ENCODE measurements at regions not wholly inside any gene's neighbourhood (a gene's known extent, or its start where the extent isn't known, plus 50 kb on each side); places are given as distances from the start of the nearest gene placed in this dataset.
"Not testable (repeated sequence)": the region's sequence is repeated elsewhere in the genome, so short reads cannot be mapped to it uniquely, and the experiment has no call there.

DNA sequence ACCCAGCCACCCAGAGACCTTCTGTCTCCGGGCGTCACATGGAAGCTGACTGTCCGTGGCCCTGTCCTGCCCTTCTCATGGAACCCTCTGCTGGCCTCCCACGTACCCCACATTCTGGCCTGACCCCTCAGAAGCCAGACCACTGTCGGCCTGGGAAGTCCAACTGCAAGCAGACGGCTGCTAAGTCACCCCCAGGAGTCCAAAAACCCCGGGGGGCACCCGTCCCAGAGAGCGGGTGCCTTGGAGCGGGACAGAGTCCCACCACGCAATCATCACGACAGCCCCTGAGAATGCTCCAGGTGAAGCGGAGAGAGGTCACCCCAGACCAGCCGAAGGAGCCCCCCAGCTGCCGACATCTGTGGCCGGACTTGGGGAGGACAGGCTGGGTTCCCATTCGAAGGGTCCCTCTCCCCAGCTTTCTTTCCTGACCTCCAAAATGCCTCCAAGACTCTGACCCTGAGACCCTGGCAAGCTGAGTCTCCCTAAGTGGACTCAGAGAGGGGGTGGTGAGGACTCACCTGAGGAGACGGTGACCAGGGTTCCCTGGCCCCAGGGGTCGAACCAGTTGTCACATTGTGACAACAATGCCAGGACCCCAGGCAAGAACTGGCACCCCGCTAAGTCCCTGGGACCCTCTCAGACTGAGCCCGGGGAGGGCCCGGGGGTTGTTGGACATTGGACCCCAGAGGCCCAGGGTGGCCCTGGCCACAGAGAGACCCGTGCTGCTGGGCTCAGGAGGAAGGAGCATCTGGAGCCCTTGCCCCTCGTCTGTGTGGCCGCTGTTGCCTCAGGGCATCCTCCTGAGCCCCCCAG, 337.1 kb downstream of the TMEM121 start:
- DNase-seq: no peak

DNA sequence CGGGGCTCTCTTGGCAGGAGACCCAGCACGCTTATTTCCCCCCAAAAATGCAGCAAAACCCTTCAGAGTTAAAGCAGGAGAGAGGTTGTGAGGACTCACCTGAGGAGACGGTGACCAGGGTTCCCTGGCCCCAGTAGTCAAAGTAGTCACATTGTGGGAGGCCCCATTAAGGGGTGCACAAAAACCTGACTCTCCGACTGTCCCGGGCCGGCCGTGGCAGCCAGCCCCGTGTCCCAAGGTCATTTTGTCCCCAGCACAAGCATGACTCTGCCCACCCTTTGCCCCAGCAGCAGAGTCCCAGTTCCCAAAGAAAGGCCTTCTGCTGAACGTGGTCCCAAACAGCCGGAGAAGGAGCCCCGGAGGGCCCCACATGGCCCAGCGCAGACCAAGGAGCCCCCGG, 337.7 kb downstream of the TMEM121 start:
- no peak for DNase-seq

DNA sequence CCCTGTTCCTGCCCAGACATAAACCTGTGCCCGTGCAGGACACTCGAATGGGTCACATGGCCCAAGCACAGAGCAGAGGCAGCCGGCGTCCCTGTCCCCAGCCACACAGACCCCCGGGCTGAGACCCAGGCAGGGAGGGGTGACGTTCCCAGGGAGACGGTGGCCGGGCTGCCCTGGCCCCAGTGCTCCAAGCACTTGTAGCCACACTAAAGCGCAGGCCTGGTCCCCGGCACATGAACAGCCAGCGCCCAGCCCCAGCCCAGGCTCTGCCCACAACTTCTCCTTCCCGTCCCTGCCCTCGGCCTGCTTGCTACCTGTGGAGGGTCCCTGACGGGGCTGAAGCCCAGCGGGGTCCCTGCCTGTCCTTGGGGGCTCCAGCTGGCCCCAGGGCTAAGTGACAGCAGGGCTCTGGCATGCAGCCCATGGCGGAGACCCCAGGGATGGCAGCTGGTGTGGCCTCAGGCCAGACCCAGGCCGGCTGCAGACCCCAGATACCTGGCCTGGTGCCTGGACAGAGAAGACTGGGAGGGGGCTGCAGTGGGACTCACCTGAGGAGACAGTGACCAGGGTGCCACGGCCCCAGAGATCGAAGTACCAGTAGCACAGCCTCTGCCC, 338.4 kb downstream of the TMEM121 start:
- no peak for DNase-seq

DNA sequence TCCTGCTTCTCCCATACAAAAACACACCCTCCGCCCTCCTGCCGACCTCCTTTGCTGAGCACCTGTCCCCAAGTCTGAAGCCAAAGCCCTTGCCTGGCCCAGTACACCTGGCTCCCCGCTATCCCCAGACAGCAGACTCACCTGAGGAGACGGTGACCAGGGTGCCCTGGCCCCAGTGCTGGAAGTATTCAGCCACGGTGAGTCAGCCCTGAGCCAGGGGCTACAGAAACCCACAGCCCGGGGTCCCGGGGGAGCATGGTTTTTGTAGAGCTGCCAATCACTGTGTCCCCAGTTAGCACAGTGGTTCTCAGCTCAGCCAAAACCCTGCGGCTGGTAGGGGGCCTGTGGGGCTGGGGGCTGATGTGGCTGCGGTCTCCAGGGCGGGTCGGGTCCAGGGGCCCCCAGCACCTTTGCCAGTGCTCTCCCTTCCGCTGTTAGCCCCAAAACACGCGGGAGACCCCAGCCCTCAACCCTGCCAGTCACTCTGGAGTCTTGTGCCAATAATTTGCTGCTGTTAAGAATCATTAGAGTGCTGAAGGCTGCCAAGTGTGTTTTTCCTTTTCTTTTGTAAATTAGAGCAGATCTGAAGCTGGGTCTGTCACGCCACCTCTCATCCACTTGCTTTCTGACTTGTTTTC, 339.0 kb downstream of the TMEM121 start:
- no peak for DNase-seq

DNA sequence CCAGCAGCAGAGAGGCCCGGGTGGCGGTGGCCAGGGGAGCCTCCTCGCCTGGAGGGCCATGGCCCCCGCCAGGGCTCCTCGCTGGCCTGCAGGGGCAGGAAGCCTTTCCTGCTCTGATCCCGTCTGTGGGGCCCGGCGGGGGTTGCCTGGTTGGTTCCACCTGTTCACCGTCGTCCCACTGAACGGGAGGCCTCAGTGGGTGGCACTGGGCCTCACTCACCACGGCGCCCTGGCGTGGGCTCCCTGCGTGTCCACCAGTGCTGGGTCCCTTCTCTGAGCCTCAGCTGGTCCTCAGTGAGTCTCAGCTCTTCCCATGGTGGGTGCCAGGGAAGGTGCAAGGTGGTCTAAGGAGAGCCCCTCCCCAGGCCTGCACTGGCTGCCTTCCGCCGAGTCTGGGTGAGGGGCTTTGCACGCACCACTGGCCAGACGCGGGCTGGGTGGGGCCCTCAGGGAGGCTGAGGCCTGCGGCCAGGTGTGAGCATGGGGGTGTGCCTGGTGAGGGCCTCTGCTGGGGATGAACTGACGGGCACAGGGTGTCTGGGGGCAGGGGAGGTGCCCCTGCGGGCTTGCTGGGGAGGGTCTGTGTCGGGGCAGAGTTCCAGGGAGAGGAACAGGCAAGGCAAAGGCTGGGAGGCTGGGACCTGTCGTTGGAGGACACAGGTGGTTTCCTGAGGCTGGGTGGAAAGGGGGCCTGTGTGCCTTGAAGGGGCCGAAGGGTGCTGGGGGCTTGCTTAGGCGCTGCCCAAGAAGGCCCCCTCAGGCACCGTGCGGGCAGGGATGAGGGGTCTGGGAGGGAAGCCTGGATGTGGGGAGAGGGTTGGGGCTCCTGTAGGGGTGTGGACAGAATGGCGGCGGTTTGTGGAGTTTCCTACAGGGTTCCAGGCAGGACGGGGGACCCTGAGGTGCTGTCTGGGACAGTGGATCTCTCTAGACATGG, 339.8 kb downstream of the TMEM121 start:
- no peak for DNase-seq

DNA sequence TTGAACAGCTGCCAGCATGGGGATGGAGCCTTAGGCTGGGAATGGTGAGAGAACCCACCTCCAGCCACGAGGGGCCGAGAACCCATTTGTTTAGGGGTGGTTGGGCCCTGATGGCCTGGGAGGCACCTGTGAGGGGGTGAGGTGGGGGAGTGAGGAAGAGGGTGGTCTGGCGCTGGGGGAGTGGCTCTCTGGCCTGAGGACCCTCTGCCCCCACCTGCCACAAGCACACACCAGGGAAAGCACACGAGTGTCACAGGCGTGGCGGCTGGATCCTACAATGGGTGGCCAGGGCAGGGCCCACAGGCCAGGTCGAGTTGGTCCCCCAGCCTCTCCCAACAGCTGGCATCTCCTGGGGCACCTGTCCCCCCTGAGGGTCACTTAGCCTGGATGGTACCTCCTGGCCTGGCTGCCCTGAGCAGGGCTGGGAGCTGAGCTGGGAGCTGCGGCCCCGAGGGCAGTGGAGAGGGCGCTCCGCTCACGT, 340.5 kb downstream of the TMEM121 start:
- no peak for DNase-seq

DNA sequence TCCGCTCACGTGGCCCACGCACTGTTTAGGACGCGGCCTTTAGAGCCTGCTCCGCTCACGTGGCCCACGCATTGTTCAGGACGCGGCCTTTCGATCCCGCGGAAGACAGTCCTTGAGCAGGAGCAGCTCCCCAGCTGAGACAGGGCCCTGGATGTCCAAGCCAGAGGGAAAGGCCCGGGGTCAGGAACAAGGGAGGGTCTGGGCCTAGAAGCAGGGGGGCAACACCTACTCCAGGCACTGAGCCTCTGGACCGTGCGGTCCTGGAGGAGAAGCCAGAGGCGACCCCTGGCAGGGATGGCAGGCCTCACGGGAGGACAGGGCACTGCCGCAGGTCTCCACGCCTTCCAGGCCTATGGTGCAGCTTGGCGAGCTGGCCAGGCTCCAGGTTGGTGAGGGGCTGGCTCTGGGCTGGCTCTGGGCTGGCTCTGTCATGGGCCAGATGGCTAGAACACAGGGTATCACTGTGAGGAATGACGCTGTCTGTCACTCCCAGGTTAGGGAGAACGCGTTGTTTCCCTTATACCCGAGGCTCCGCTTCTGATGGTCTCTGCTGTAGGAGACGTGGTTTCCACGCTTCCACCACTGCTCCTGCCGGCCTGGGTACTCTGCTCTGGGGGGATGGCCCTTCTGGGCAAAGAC, 341.7 kb downstream of the TMEM121 start:
- no peak for DNase-seq

DNA sequence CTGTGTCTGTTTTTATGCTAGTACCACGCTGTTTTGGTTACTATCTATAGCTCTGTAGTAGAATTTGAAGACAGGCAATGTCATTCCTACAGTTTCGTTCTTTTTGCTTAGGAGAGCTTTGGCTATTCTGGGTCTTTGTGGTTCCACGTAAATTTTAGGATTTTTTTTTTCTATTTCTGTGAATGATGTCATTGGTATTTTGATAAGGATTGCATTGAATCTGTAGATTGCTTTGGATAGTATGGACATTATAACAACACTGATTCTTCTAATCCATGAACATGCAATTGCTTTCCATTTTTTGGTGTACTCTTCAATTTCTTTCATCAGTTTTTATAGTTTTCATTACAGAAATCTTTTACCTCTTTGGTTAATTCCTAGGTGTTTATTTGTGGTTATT, 345.2 kb downstream of the TMEM121 start:
- no peak for DNase-seq

DNA sequence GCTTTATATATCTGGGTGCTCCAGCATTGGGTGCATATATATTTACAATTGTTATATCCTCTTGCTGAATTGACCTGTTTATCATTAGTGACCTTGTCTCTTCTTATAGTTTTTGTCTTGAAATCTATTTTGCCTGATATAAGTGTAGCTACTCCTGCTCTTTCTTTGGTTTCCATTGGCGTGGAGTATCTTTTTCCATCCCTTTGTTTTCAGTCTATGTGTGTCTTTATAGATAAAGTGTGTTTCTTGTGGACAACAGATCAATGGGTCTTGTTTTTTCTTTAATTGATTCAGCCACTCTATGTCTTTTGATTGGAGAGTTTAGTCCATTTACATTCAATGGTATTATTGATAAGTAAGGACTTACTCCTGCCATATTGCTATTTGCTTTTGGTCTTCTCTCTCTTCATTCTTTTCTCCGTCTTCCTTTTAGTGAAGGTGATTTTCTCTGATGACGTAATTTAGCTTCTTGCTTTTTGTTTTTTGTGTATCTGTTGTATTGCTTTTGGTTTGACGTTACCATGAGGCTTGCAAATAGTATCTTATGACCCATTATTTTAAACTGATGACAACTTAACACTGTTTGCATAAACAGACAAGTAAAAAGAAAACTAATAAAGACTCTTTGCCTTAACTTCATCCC, 347.6 kb downstream of the TMEM121 start:
- no peak for DNase-seq

DNA sequence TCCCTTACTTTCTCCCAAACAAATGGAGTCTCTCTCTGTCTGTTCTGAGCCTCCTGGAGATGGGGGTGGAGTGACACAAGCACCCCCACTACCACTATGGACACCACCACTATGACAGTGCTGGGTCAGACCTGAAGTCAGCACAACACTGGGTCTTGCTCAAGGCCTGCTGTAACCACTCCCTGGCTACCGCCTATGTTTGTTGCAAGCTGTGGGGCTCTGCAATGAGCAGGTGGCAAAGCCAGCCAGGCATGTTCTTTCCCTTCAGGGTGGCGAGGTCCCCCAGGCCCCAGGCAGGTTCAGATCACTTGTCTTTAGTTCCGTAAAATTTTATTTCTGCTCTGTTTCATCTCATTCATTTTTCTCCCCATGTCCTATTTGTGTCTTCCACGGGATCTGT, 349.8 kb downstream of the TMEM121 start:
- DNase-seq: no peak

DNA sequence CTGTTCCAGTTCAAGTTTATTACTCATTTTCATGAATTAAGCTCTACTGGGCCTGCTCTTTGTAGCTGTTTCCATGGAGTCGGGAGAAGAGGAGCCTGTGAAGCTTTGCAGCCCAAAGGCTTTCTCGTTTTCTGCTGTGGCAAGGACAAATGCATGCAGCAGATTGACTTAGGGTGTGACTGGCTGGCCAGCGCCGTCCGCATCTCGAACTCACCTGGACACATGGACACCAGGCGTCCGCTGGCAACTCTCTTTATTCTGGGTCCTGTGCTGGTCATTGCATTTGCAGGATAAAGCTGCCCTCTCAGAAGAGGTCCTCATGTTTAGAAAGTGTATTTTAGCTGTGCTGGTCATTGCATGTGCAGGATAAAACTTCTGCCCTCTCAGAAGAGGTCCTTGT, 350.4 kb downstream of the TMEM121 start:
- DNase-seq: no peak

DNA sequence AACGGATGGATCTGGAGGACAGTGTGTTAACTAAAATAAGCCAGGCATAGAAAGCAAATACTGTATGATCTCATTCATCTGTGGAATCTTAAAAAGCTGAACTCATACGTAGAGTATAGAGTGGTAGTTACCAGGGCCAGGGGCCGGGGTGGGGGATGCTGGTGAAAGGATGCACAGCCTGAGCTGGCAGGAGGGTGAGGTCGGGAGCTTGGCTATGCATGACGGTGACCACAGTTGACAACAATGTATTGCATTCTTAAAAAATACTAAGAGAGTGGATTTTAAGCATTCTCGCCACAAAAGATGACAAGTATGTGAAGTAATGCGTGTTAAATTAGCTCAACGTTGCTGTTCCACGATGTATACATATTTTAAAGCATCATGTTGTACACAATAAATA, 351.3 kb downstream of the TMEM121 start:
- no peak for DNase-seq

DNA sequence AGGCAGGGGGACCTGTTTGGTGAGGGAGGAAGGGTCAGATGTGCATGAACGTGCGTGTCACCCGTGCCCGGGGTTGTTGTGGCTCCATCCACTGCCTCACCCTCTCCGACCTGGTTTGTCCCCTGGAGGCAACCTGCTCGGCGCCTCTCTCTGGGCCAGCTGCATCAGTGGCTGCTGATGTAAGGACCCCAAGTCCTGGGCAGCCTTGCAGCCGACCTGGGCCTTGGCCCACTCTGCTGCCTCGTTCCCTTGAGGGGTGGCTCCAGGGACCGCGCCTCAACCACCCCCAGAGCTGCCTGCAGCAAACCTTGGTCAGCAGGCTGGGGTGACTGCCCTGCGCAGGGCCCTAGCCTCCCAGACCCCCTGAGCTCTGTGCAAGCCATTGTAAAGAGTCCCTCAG, 351.7 kb downstream of the TMEM121 start:
- no peak for DNase-seq

DNA sequence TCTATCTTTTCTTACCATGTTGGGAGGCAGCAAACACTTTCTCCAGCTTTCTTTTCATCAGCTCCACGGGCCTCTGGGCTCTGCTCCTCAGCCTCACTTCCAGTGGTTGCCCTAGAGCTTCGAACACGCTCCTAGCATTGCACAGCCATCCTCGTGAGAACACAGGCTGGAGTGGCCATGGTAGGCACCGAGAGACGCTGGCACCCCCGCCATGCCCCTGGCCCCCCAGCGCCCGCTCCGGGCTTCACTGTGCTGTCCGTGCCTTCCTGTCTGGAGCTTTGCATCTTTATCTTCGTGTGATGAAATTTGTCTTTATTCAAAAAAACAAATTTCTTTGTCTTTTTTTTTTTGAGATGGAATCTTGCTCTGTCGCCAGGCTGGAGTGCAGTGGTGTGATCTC, 352.2 kb downstream of the TMEM121 start:
- no peak for DNase-seq

DNA sequence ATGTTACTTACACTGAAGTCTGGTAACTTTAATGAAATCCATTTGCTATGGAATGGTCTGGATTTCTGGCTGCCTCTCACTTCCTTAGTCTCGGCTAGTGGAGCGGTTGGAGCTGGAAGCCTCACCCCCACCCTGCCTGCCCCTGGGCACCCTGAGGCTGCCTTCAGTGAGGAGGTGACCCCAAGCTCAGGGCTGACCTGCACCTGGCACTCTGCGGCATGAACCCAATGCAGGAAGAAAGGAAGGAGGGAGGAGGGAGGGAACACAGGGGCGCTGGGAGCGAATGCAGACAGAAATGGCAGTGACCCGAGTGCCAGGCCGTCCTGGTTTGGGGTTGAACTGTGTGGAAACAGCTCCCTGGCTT, 353.1 kb downstream of the TMEM121 start:
- no peak for DNase-seq

DNA sequence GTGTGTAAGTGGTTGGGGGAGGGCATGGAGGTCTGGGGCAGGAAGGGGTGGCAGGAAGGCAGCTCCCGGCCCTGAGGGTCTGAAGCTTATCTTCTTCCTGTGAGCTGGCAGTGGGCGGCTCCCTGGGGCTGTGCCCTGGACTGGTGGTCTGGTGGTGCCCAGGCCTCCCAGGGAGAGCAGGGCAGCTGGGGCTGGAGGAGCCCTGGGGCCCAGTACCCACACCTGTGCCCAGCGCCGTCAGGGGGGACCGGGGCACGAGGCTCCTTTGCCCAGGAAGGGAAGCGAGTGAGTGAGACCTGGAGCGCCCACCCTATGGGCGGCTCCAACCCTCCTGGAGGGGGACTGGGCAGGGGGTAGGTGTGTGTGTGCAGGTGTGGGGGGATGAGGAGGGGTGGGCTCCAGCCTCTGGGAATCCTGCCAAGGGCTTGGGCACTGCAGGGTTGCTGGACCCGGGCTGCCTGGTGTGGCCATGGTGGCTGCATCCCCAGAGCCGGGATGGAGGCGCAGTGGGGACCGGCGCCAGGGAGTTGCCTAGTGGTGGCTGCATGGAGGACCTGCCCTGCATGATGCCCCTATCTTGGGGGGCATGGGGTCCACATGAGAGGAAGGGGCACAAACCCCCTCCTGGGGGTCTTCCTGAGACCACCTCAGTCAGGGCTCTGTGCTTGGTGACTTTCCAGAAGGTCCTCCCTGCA, 353.6 kb downstream of the TMEM121 start:
- DNase-seq: no peak

DNA sequence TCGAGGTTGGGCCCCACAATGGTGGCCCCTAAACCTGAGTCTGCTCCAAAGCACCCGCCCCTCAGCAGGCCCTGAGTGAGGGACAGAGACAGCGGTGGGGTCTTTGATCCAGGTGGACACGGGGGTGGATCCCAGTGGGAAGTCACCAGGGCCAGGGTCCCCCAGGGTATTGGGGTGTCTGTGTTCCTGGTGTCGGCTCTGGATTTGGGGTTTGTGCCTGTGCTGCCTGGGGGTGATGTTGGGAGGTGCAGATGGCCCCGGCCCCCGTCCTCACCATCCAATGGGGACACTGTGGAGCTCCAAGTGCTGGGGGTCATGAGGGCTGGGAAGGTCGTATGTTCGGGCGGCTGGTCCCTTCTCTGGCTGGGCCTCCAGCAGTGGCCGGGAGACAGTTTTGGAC, 354.2 kb downstream of the TMEM121 start:
- DNase-seq: no peak

DNA sequence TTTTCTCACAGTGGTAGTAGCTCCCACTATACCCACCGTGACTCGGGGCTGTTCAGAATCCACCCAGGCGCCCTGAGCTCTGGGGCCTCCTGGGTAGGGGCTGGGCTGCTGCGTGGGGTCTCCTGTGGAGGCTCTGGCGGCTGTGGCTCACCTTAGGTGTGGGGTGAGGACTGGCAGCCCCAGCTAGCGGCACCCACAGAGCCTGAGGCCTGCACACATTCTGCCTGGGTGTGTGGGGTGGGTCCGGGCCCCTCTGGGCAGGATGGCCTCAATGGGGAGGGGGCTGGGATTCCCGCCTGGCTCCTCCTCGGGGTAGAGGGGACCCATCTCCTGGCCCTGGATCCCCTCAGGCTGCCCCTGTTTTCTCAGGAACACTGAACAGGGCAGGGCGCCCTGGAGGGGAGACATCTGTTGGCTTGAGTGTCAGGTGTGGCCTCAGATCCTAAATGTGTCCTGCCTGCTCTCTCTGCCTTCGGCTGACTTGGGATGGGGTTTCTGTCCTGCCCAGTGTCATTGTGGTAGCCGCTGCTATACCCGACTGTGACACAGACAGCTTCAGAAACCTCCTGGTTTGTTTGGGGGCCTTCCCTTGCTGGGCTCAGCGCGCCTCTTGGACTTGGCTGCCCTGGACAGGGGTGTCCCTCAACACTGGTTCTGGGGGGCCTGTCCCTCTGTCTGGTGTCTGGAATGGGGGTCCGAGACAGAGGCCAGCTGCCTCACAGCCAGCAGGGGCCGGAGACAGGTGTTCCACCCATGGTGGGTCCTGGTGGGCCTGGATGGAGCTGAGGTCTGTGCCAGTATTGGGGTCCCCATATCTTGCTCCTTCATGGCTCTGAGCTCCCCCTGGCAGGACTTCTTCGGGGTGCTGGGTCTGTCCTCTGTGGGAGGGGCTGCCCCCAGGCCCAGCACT, 354.9 kb downstream of the TMEM121 start:
- DNase-seq: no peak

DNA sequence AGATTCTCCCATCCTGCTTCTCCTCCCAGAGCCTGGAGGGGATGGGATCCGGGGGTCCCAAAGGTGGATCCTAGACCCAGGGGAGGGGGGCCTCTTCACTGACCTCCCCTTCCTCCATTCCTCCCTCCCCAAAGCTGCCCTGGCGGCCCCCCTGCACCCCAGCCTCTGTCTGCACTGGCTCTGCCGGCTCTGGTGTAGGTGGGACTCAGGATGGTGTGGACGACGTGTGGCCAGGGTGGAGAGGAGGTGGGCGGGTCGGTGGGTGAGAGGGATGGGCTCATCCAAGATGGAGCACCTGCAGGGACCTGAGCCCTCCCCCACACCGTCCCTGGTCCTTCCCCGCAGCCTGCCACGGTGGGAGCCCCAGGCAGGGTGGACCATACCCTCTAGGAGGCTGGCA, 355.6 kb downstream of the TMEM121 start:
- DNase-seq: not testable (repeated sequence)

DNA sequence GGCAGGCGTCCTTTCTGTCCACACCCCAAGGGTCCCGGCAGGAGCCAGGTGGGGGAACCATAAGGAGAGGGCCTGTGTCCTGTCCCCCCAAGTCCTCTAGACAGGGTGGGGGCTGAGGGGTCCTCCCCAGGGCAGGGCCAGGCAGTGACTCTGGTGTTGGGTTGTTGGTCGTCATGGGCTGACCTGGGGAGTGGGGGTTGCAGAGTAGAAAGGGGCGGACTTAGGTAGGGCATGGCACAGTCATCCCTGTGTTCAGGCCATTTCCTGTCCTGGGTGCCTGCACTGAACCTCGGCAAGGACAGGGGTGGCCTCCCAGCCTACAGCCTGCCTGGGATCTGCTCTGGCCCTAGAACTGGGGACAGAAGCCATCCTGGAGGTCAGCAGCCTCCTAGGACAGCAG, 356.2 kb downstream of the TMEM121 start:
- no peak for DNase-seq
